ENCODE measurements at regions not wholly inside any gene's neighbourhood (a gene's known extent, or its start where the extent isn't known, plus 50 kb on each side); places are given as distances from the start of the nearest gene placed in this dataset.

DNA sequence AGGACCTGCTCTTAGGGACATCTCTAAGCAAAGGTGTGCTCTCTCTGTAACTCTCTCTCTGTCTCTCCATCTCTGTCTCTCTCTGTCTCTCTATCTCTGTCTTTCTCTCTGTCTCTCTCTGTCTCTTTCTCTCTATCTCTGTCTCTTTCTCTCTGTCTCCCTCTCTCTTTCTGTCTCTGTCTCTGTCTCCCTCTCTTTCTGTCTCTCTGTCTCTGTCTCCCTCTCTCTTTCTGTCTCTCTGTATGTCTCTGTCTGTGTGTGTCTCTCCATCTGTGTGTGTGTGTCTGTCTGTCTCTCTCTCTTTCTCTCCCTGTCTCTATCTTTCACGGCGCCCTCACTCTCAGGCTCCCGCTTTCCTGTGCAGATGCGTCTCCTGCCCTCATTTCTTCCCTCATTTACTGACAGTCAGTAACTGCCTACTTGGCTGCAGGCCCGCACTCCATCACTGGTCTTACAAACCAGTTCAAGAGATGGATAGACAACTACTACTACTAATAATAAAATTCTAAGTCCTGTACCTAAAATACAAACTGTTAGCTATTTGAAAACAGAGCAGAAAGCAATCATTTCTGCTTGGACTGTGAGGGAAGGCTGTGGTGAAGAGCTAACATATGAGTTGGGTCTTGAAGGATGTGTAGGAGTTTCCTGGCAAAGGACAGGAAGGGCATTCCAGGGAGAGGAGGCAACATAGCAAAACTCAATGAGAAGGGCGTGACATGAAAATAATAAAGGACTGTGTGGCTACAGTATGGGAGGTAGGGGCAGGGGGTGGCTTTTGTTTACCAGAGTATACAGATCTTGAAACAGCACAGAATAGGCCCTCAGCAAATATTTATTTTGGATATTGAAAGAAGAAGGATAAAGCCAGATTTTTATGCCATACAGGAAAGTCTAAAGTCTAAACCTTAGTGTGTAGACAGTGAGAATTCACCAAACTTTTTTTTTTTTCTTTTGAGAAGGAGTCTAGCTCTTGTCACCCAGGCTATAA is 67.8 kb upstream of the TAB2 start:
- Histone ChIP-seq H3F3A (ENCODE audit: insufficient read depth) (no peaks in the 10 kb centered on the region), H3K9me3 (ENCODE audit: low read depth) (no peaks in the 10 kb centered on the region), H2AFZ (no peak overlapping the region), H3K4me3 (no peak overlapping the region), H3K4me1 (ENCODE audit: insufficient read depth) (no peaks in the 10 kb centered on the region), H3K9ac (no peak overlapping the region), H3K27ac (no peak overlapping the region), H3K4me2 (ENCODE audit: unreplicated experiment) (no peak overlapping the region), H3K9me2 (ENCODE audit: insufficient read depth) (no peaks in the 10 kb centered on the region), H3K36me3 (ENCODE audit: low read depth) (no peaks in the 10 kb centered on the region), H3K27me3 (replicated peaks; ENCODE audit: insufficient read depth) (peaks cover 7% of the 10 kb centered on the region; the same call in 1 of the 2 replicates), H3K79me2 (ENCODE audit: insufficient read depth) (no peaks in the 10 kb centered on the region), H4K20me1 (ENCODE audit: insufficient read depth) (no peaks in the 10 kb centered on the region)
- no peak for DNase-seq
- TF ChIP-seq EZH2phosphoT487 (IDR thresholded peaks at IDR 0.05; ENCODE audit: insufficient read depth, low read depth) (no peak), EZH2 (IDR thresholded peaks at IDR 0.05; ENCODE audit: insufficient read depth, poor library complexity, severe bottlenecking) (no peak)
- in situ Hi-C loops (cut with MboI): no loop called here
- 84 to 89% methylated on average over 6 of the region's 6 CpGs for WGBS, 2 experiments (ENCODE audit: low coverage in 1 of 2, low lambda C conversion rate in 2 of 2, missing lambda C conversion rate in 2 of 2)

DNA sequence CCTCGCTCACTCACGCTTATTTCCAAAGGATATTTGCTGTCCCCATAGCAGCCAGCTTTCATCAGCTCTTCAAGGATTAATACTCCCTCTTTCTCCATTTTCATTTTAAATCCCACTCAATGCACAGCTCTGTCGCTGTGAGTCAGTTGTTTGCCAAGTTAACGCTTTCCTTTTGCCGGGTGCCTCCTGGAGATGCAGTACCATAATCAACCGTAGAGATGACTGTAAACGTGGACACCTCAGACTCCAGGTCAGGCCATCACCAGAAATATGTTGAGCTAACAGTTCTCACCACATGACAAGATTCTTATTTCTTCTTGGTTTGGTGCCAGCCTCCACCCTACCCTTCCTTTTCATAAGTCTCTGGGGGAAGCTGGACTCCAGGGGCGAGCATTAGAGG is 66.6 kb upstream of the TAB2 start:
- H3K9me3 ChIP-seq (ENCODE audit: low read depth): no peaks in the 10 kb centered on the region
- H3F3A ChIP-seq (ENCODE audit: insufficient read depth): no peaks in the 10 kb centered on the region
- H3K4me3 ChIP-seq: no peak overlapping the region
- H3K4me1 ChIP-seq (ENCODE audit: insufficient read depth): no peaks in the 10 kb centered on the region
- no peak overlapping the region for H2AFZ ChIP-seq
- H3K27ac ChIP-seq: no peak overlapping the region
- TF ChIP-seq EZH2 (IDR thresholded peaks at IDR 0.05; ENCODE audit: insufficient read depth, poor library complexity, severe bottlenecking) (no peak), EZH2phosphoT487 (IDR thresholded peaks at IDR 0.05; ENCODE audit: insufficient read depth, low read depth) (no peak)
- H3K79me2 ChIP-seq (ENCODE audit: insufficient read depth): no peaks in the 10 kb centered on the region
- H3K27me3 ChIP-seq (replicated peaks; ENCODE audit: insufficient read depth): 0 out of 2 replicates have a peak, but pooled peaks cover 7% of the 10 kb centered on the region
- DNase-seq: no peak
- in situ Hi-C loops (cut with MboI): no loop called here
- H3K4me2 ChIP-seq (ENCODE audit: unreplicated experiment): no peak overlapping the region
- no peak overlapping the region for H3K9ac ChIP-seq
- WGBS, 2 experiments (ENCODE audit: low coverage in 1 of 2, low lambda C conversion rate in 2 of 2, missing lambda C conversion rate in 2 of 2): 75 to 76% methylated on average over 8 of the region's 8 CpGs
- H4K20me1 ChIP-seq (ENCODE audit: insufficient read depth): no peaks in the 10 kb centered on the region
- H3K36me3 ChIP-seq (ENCODE audit: low read depth): no peaks in the 10 kb centered on the region
- H3K9me2 ChIP-seq (ENCODE audit: insufficient read depth): no peaks in the 10 kb centered on the region

DNA sequence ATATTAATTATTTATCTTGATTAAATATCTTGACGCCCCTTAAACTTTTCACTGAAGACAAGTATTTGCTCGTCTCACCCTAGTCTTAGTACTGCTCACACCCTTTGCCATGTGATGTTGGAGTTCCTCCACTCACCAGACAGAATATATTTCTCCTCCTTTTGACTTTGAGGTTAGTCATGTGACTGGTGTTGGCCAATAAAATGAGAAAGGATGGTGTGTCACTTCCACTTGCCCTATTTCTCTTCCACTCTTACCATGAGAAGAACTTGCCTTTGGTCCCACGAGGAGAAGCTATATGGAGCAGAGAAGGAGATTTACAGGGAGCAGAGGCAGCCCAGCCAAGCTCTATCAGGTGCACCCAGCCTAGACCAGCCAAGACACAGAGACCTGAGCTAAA is 64.9 kb upstream of the TAB2 start:
- H3K9me3 ChIP-seq (ENCODE audit: low read depth): no peaks in the 10 kb centered on the region
- H4K20me1 ChIP-seq (ENCODE audit: insufficient read depth): no peaks in the 10 kb centered on the region
- H3K79me2 ChIP-seq (ENCODE audit: insufficient read depth): no peaks in the 10 kb centered on the region
- in situ Hi-C loops (cut with MboI): no loop called here
- no peak for TF ChIP-seq EZH2phosphoT487 (IDR thresholded peaks at IDR 0.05; ENCODE audit: insufficient read depth, low read depth)
- TF ChIP-seq EZH2 (IDR thresholded peaks at IDR 0.05; ENCODE audit: insufficient read depth, poor library complexity, severe bottlenecking): no peak
- H3K4me1 ChIP-seq (ENCODE audit: insufficient read depth): no peaks in the 10 kb centered on the region
- 53 to 62% methylated on average over 3 of the region's 3 CpGs for WGBS, 2 experiments (ENCODE audit: low coverage in 1 of 2, low lambda C conversion rate in 2 of 2, missing lambda C conversion rate in 2 of 2)
- no peak overlapping the region for H3K9ac ChIP-seq
- no peaks in the 10 kb centered on the region for H3F3A ChIP-seq (ENCODE audit: insufficient read depth)
- DNase-seq: no peak
- no peak overlapping the region for H3K4me3 ChIP-seq
- H3K36me3 ChIP-seq (ENCODE audit: low read depth): no peaks in the 10 kb centered on the region
- H3K27ac ChIP-seq: no peak overlapping the region
- no peak overlapping the region for H2AFZ ChIP-seq
- H3K4me2 ChIP-seq (ENCODE audit: unreplicated experiment): no peak overlapping the region
- peaks cover 7% of the 10 kb centered on the region; the same call in 1 of the 2 replicates for H3K27me3 ChIP-seq (replicated peaks; ENCODE audit: insufficient read depth)
- H3K9me2 ChIP-seq (ENCODE audit: insufficient read depth): no peaks in the 10 kb centered on the region

DNA sequence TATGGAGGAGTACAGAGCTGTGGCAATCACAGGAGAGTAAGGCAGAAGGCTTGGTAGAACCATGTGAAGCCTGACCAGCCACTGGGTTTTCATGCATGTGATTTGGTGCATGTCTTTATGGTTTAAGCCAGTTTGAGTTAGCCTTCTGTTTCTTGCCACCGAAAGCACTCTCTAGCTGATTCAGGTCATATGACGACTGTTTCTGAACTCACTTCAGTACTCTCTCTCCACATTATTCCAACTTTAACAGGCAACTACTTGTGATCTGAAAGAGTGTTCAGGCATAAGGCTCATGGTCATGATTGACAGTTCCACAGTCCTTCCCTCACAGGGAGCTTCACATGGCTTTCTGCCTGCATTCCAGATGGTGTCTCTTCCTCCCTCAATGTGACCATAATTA is 63.3 kb upstream of the TAB2 start:
- Histone ChIP-seq H3K9me3 (ENCODE audit: low read depth) (no peaks in the 10 kb centered on the region), H3F3A (ENCODE audit: insufficient read depth) (no peaks in the 10 kb centered on the region), H3K36me3 (ENCODE audit: low read depth) (no peaks in the 10 kb centered on the region), H4K20me1 (ENCODE audit: insufficient read depth) (no peaks in the 10 kb centered on the region), H3K9ac (no peak overlapping the region), H3K4me3 (no peak overlapping the region), H3K4me1 (ENCODE audit: insufficient read depth) (no peaks in the 10 kb centered on the region), H3K4me2 (ENCODE audit: unreplicated experiment) (no peak overlapping the region), H3K27me3 (replicated peaks; ENCODE audit: insufficient read depth) (peaks cover 5% of the 10 kb centered on the region; the same call in 1 of the 2 replicates), H2AFZ (no peak overlapping the region), H3K27ac (no peak overlapping the region), H3K79me2 (ENCODE audit: insufficient read depth) (no peaks in the 10 kb centered on the region), H3K9me2 (ENCODE audit: insufficient read depth) (no peaks in the 10 kb centered on the region)
- in situ Hi-C loops (cut with MboI): no loop called here
- WGBS, 2 experiments (ENCODE audit: low coverage in 1 of 2, low lambda C conversion rate in 2 of 2, missing lambda C conversion rate in 2 of 2): 38 to 71% methylated on average over 2 of the region's 2 CpGs
- no peak for DNase-seq
- TF ChIP-seq EZH2 (IDR thresholded peaks at IDR 0.05; ENCODE audit: insufficient read depth, poor library complexity, severe bottlenecking): no peak

All from GM23248 (cell line).